ENCODE measurements at regions not wholly inside any gene's neighbourhood (a gene's known extent, or its start where the extent isn't known, plus 50 kb on each side); places are given as distances from the start of the nearest gene placed in this dataset.

DNA sequence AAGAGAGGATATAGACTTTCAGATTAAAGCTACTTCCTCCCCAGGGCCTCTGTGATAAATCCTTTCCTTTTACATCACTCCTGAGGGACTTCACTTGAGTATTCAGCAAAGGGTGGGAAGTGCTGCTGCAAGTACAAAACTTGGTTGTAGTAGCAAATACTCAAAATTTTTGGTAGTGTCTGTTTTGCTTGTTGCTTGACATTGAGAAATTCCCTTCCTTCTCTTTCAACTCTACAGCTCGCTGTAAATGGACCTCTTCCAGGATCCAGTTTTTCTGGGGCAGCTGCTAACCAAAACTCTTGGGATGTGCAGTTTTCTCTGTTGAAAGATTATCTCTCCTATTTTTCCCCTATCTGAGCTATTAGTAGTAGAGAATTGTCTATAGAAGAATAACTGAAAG is 472.0 kb downstream of the CD109 start:
- TF ChIP-seq, protein P1, sequence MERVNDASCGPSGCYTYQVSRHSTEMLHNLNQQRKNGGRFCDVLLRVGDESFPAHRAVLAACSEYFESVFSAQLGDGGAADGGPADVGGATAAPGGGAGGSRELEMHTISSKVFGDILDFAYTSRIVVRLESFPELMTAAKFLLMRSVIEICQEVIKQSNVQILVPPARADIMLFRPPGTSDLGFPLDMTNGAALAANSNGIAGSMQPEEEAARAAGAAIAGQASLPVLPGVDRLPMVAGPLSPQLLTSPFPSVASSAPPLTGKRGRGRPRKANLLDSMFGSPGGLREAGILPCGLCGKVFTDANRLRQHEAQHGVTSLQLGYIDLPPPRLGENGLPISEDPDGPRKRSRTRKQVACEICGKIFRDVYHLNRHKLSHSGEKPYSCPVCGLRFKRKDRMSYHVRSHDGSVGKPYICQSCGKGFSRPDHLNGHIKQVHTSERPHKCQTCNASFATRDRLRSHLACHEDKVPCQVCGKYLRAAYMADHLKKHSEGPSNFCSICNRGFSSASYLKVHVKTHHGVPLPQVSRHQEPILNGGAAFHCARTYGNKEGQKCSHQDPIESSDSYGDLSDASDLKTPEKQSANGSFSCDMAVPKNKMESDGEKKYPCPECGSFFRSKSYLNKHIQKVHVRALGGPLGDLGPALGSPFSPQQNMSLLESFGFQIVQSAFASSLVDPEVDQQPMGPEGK (CRISPR knock-in tag; IDR thresholded peaks at IDR 0.05; ENCODE audit: borderline replicate concordance): no peak
- TF ChIP-seq ESRRG (CRISPR knock-in tag; IDR thresholded peaks at IDR 0.05) (no peak), ZFP3 (CRISPR knock-in tag; IDR thresholded peaks at IDR 0.05) (no peak), CSDC2 (CRISPR knock-in tag; IDR thresholded peaks at IDR 0.05) (no peak), TOX (CRISPR knock-in tag; IDR thresholded peaks at IDR 0.05; ENCODE audit: borderline replicate concordance) (no peak), ZNF565 (CRISPR knock-in tag; conservative IDR thresholded peaks at IDR 0.05; ENCODE audit: low read depth) (no peak), RARB (CRISPR knock-in tag; IDR thresholded peaks at IDR 0.05) (no peak), ZFP30 (CRISPR knock-in tag; IDR thresholded peaks at IDR 0.05) (no peak), ARNTL (CRISPR knock-in tag; IDR thresholded peaks at IDR 0.05; ENCODE audit: borderline replicate concordance, low read depth) (no peak), GLIS3 (CRISPR knock-in tag; IDR thresholded peaks at IDR 0.05) (no peak)
- TF ChIP-seq, protein P2, sequence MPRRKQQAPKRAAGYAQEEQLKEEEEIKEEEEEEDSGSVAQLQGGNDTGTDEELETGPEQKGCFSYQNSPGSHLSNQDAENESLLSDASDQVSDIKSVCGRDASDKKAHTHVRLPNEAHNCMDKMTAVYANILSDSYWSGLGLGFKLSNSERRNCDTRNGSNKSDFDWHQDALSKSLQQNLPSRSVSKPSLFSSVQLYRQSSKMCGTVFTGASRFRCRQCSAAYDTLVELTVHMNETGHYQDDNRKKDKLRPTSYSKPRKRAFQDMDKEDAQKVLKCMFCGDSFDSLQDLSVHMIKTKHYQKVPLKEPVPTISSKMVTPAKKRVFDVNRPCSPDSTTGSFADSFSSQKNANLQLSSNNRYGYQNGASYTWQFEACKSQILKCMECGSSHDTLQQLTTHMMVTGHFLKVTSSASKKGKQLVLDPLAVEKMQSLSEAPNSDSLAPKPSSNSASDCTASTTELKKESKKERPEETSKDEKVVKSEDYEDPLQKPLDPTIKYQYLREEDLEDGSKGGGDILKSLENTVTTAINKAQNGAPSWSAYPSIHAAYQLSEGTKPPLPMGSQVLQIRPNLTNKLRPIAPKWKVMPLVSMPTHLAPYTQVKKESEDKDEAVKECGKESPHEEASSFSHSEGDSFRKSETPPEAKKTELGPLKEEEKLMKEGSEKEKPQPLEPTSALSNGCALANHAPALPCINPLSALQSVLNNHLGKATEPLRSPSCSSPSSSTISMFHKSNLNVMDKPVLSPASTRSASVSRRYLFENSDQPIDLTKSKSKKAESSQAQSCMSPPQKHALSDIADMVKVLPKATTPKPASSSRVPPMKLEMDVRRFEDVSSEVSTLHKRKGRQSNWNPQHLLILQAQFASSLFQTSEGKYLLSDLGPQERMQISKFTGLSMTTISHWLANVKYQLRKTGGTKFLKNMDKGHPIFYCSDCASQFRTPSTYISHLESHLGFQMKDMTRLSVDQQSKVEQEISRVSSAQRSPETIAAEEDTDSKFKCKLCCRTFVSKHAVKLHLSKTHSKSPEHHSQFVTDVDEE (CRISPR knock-in tag; IDR thresholded peaks at IDR 0.05): no peak

Data from SK-N-SH treated with all-trans-retinoic acid at 6 μM for 48 hours (cell line).